ENCODE measurements at regions not wholly inside any gene's neighbourhood (a gene's known extent, or its start where the extent isn't known, plus 50 kb on each side); places are given as distances from the start of the nearest gene placed in this dataset.
A peak's percentile ranks its signal among the peaks of the same experiment; 100 is the strongest.

- intact Hi-C loops (cut with DNase I) = no loop called here
- H3K27me3 ChIP-seq (ENCODE audit: insufficient read depth in 3 of 3, low read length in 2 of 3) = peaks cover 0 to 3% (median 0%) of the 10 kb centered on the region in 3 donors
- no peak overlapping the region for H3K27ac ChIP-seq
- H3K9me3 ChIP-seq = no peaks in the 10 kb centered on the region
- no peak overlapping the region for H3K4me3 ChIP-seq
- WGBS, 3 donors = 0% methylated on average over 1 of the region's 1 CpG
- no peak for DNase-seq
- no peak for TF ChIP-seq CTCF (IDR thresholded peaks at IDR 0.05)
- no peaks in the 10 kb centered on the region for H3K4me1 ChIP-seq
- H3K36me3 ChIP-seq (ENCODE audit: insufficient read depth in 1 of 2, low read depth in 1 of 2) = no peaks in the 10 kb centered on the region
- ATAC-seq = no peak
Measured at GRCh38 chr1:94769551-94769950, 50.6 kb upstream of the SLC44A3 start.

- TF ChIP-seq CTCF (IDR thresholded peaks at IDR 0.05) = no peak
Measured at GRCh38 chr1:94768036-94768435, 52.1 kb upstream of the SLC44A3 start.

GRCh38 chr1:94765958-94766357 lies 54.2 kb upstream of the SLC44A3 start:
- Histone ChIP-seq H3K9me3 (no peaks in the 10 kb centered on the region), H3K4me3 (no peak overlapping the region), H3K4me1 (no peaks in the 10 kb centered on the region), H3K27me3 (ENCODE audit: insufficient read depth in 3 of 3, low read length in 2 of 3) (peaks cover 0 to 3% (median 0%) of the 10 kb centered on the region in 3 donors), H3K27ac (no peak overlapping the region), H3K36me3 (ENCODE audit: insufficient read depth in 1 of 2, low read depth in 1 of 2) (no peaks in the 10 kb centered on the region)
- no peak for DNase-seq
- 88 to 90% (median 89%) methylated on average over 3 of the region's 3 CpGs for WGBS, 3 donors
- intact Hi-C loops (cut with DNase I) = no loop called here
- no peak for ATAC-seq
- TF ChIP-seq CTCF (IDR thresholded peaks at IDR 0.05) = no peak

More at GRCh38 chr1:94768036-94768435, 52.1 kb upstream of the SLC44A3 start:
- Histone ChIP-seq H3K9me3 (no peaks in the 10 kb centered on the region), H3K27ac (no peak overlapping the region), H3K36me3 (ENCODE audit: insufficient read depth in 1 of 2, low read depth in 1 of 2) (no peaks in the 10 kb centered on the region), H3K4me3 (no peak overlapping the region), H3K4me1 (no peaks in the 10 kb centered on the region), H3K27me3 (ENCODE audit: insufficient read depth in 3 of 3, low read length in 2 of 3) (peaks cover 0 to 3% (median 0%) of the 10 kb centered on the region in 3 donors)
- ATAC-seq (no peak), DNase-seq (no peak)
- intact Hi-C loops (cut with DNase I) = no loop called here
- WGBS, 3 donors = 77 to 88% (median 78%) methylated on average over 4 of the region's 4 CpGs

- Histone ChIP-seq H3K4me1 (no peaks in the 10 kb centered on the region), H3K9me3 (no peaks in the 10 kb centered on the region), H3K27ac (no peak overlapping the region), H3K27me3 (ENCODE audit: insufficient read depth in 3 of 3, low read length in 2 of 3) (no peaks in the 10 kb centered on the region), H3K36me3 (ENCODE audit: insufficient read depth in 1 of 2, low read depth in 1 of 2) (no peaks in the 10 kb centered on the region), H3K4me3 (no peak overlapping the region)
- no peak for ATAC-seq
- TF ChIP-seq CTCF (IDR thresholded peaks at IDR 0.05) = no peak
- intact Hi-C loops (cut with DNase I) = no loop called here
- DNase-seq = no peak
Measured at GRCh38 chr1:94759188-94759587, 61.0 kb upstream of the SLC44A3 start.

- 25 to 36% (median 33%) methylated on average over 7 of the region's 7 CpGs for WGBS, 3 donors
- Histone ChIP-seq H3K27me3 (ENCODE audit: insufficient read depth in 3 of 3, low read length in 2 of 3) (no peaks in the 10 kb centered on the region), H3K9me3 (no peaks in the 10 kb centered on the region), H3K4me3 (no peak overlapping the region), H3K27ac (peak overlapping the region; percentile 8), H3K36me3 (ENCODE audit: insufficient read depth in 1 of 2, low read depth in 1 of 2) (no peaks in the 10 kb centered on the region), H3K4me1 (no peaks in the 10 kb centered on the region)
- intact Hi-C loops (cut with DNase I) = no loop called here
- DNase-seq (peak; percentile 57 to 80), ATAC-seq (peak in 3 of 4 donors; percentile 28 to 78 (median 71))
- no peak for TF ChIP-seq CTCF (IDR thresholded peaks at IDR 0.05)
Measured at GRCh38 chr1:94757931-94758330, 62.2 kb upstream of the SLC44A3 start.

All from psoas muscle (tissue), 7 donors.